Midbrain (tissue), 1 donor: ENCODE measurements at regions not wholly inside any gene's neighbourhood (a gene's known extent, or its start where the extent isn't known, plus 50 kb on each side); places are given as distances from the start of the nearest gene placed in this dataset.

Source experiments
- DNase-seq: peaks from one replicate; lab custom pipeline; 2025; lab: John Stamatoyannopoulos, UW

DNA sequence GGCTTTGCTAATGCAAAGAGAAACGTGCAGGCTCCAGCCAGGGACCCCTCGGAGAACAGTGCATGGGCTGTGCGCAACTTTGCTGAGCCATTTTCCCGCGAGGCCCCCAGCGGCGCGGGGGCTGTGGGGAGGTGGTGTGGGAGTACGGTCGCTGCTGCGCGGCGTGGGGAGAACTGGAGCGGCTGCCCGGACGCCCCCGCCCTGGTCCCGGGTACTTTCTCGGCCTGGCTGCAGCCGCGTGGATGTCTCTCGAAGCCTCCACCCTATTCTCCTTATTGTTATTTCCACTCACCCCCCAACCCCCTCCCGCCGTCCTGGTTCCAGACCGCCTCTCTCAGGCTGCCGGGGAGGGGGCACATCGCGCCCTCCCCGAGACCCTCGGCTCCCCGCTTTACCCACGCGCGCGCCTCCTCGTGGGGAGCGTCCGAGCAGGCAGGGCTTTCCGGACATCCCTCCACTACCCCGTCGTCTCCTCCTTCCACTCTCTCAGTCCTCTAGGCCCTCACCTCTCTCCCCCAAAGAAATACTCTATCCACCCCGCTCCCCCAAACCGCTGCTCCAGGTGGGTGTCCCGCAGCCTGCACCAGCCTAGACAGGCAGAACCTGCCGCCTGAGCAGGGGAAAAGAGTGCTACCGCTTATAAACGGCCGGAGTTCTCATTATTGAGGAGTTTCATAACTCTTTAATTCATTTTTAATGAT is 68.6 kb upstream of the TBCA start:
- DNase-seq: peak; percentile 30

DNA sequence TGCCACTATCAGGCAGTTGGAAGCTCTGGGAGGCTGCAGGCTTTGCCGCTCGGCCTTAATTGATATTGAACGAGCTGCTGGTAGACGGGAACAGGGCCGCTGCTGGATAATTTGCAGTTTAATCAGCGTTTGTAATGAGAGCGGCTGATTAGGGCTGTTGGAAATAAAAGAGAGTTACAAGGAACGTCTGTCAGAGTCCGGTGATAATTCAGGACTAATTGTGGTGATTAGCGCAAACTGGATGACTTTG is 68.2 kb upstream of the TBCA start:
- DNase-seq: no peak

DNA sequence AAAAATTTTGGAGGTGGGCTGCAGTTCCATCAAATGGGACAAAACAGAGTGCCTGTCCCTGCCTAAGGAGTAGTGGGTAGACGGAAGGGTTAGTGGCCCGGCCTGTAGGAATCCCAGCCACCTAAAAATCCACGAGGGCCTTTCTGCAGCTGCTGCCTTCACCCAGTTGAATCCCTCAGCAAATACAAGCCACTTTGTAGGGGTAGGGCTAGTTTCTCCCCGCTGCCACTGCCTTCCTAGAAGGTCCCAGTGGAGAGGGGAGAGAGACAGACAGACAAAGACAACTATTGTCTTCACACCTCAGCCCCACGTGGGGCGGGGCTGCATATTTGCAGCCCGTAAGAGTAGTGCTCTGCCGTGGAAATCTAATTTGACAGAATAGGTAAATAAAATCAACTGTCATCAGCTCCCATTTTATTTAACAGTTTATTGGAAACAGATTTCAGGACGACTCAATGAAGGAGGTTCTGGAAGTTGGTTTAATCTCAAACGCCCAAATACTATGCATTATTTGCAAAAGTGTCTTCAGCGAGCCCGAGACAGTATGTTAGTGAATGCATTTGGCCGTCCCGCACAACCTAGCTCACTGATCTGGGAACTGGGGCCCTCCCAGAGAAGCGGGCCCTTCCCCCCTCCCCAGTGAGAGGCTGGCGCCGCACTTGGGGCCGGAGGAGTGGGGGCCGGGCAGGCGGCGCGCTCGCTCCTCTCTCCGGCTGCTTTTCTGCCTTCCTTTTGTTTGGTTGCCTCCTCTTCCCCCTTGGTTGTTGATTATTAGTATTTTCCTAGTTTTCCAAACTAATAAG is 67.6 kb upstream of the TBCA start:
- peak; percentile 69 for DNase-seq

DNA sequence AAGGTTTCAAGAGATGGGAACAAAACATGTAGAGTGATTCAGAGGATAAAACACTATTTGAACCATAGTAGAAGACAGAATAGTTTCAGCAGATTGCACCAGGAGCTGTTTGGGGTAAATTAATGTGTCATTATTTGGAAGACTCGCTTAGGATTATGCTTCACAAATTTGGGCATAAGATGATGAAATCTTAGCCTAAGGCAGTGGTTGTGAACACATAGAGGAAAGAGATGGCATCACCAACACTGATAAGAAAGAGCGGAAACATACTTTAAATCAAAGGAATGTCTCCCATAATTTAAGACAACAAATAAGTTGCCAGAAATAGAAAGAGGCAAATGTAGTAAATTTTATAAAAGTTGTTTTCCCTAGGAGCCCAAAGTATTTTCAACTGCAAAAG is 66.1 kb upstream of the TBCA start:
- DNase-seq: no peak

DNA sequence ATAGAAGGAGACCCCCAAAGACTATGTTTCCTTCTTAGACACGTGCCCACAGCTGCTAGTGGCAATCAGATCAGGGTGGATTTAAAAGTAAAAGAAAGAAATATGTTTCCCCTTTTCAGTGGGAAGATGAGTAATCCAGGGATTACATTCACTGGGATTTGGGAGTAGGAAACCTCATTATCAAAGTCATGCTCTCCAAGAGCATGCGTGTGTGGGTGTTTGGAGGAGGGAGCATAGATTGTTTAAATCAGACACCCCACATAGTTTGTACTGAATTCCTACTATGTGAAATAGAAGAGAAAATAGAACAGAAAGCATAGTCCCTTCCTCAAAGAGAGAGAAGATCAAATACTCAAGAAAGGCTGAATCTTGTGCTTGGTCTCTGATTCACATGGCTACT is 65.5 kb upstream of the TBCA start:
- no peak for DNase-seq

DNA sequence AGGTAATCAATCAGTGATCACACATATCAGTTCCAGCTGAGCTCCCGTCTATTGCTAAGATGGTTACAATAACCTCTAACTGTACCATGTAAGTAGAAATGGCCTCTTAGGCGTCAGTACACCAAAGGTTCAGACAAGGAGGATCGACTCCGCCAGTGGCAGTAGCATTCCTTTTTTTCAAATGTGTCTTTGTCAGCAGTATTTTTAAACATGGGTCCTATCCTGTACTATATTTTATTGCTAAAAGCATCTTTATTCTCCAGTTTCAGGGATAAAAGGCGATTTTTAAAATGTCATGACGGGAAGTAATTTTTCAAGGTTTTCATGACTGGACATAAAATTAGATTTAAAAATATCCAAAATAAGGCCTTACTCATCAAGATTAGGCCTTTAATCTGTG is 64.8 kb upstream of the TBCA start:
- DNase-seq: no peak

DNA sequence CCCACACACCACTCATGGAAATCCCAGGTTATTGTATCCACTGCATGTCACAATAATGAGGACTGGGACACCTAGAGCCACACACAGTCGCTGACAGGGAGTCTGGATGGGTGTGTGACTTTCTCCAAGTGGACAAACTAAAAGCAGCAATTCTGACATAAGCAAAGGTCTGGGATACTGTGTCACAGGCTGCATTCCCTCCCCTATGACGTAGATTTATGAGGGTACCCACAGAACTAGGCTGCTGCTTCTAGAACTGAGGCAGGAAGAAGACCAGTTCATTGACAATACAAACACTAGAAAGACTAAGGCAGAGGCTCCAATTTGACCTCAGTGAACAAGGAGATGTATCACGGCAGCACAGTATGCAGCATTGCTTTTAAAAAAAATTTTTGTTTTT is 63.6 kb upstream of the TBCA start:
- DNase-seq: no peak

DNA sequence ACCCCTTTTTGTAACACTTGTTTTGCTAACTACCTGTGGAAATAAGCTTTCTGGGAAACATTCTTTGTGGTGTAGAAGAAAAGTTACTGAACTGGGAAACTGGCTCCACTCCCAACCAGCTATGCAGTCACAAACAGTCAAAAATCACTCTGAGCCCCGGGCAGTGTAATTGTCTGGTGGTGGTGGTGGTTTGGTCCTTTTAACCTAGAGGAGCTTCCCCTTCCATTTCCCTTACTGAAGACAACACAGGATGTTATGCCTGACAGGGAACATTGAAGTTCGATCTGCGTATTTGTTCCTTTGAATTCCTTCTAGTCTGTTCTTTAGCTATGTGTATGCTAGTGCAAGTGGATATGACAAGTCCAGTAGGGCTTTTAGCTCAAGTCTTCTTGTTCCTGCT is 56.8 kb upstream of the TBCA start:
- DNase-seq: no peak

DNA sequence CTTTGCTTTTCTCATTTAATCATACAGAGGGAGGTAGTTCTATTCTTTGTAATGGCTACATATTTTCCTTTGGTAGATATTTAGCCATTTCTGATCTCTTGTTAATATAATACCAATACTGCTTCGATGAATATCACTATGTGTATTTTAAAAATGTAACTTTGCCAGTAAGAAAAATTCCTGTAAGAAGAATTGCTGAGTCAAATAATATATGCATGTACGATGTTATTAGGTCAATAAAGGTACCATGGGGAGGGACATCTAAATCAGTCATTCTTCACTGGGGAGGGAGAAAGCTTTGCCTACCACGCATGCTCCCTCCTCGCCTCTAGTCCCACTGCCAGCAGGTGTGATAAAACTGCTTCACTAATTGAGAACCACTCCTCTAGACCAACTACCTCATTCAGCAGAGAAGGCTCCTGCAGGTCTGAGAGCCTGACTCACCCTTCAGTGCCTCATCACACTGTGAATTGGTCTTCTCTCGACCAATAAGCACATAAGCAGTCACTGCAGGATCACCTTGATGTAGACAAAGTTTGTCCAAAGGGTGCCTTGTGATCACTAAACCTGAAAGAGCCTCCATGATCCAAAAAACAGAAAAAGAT is 56.1 kb upstream of the TBCA start:
- no peak for DNase-seq

DNA sequence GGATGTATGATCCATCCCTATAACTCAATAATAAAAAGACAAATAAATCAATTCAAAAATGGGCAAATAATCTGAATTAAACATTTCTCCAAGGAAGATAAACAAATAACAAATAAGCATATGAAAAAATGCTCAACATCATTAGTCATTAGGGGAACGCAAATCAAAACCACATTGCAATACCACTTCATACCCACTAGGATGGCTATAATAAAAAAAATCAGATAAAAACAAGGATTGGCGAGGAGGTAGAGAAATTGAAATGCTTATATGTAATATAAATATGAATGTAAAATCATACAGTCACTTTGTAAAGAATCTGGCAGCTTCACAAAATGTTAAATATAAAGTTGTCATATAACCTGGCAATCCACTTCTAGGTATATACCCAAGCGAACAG is 52.3 kb upstream of the TBCA start:
- DNase-seq: no peak
